Endothelial cell of umbilical vein (primary cell): ENCODE measurements at regions not wholly inside any gene's neighbourhood (a gene's known extent, or its start where the extent isn't known, plus 50 kb on each side); places are given as distances from the start of the nearest gene placed in this dataset.

Experiments used
- BruUV-seq: library from RNA; stranded (reverse); fragments of 400-500 nt; replicated peaks from 2 replicates; lab custom pipeline; 2021; lab: Mats Ljungman, UMichigan
- CTCF ChIA-PET: fragments of 300-600, 350-600 bp; sonication (Branson Sonifier 250); formaldehyde crosslinking; loops from one replicate; lab custom pipeline; 2021; ENCODE audit warnings: antibody characterized with exemption, inconsistent platforms; lab: Charles Lee
- POLR2A ChIA-PET: fragments of 300-600, 350-600 bp; sonication (Branson Sonifier 250); formaldehyde crosslinking; loops from one replicate; lab custom pipeline; 2021; ENCODE audit warnings: antibody characterized with exemption, inconsistent platforms; lab: Charles Lee
- DNase-seq: peaks from one replicate; pipeline ENCODE4 v3.0.0-alpha.2; 2011; ENCODE audit warnings: low read depth, low spot score
- FAIRE-seq: peaks from 2 replicates; lab custom pipeline; 2011; peaks lifted over from hg19 to GRCh38; lab: Jason Lieb, UNC
- H2AFZ ChIP-seq: 2 replicates; pipeline ENCODE4 v1.6.0; 2012; ENCODE audit warnings: low read depth, low read length, control low read depth, inconsistent platforms
- H3K27ac ChIP-seq: 2 replicates; pipeline ENCODE4 v1.5.1; 2011; ENCODE audit warnings: low read depth, mild to moderate bottlenecking, control low read depth, low read length, moderate library complexity; ENCODE audit not compliant: insufficient read depth
- H3K27me3 ChIP-seq, 2 experiments: 2 replicates each; pipeline versions ENCODE4 v1.6.0 to v1.6.1; 2011; ENCODE audit warnings: low read length in 2 of 2, mixed read lengths in 1 of 2; ENCODE audit not compliant: control insufficient read depth in 2 of 2, insufficient read depth in 2 of 2
- H3K36me3 ChIP-seq, 2 experiments: 2 replicates in 1 of 2; 3 replicates in 1 of 2; pipeline ENCODE4 v1.5.1; 2011; ENCODE audit warnings: low read length in 2 of 2, mild to moderate bottlenecking in 1 of 2, moderate library complexity in 1 of 2; ENCODE audit not compliant: control insufficient read depth in 2 of 2, insufficient read depth in 2 of 2; ENCODE audit errors: extremely low read depth in 1 of 2
- H3K4me1 ChIP-seq: 3 replicates; pipeline ENCODE4 v1.5.1; 2011; ENCODE audit warnings: mild to moderate bottlenecking, low read length; ENCODE audit not compliant: control insufficient read depth, insufficient read depth; ENCODE audit errors: extremely low read depth
- H3K4me2 ChIP-seq: 2 replicates; pipeline ENCODE4 v1.6.1; 2011; ENCODE audit warnings: low read length, control low read depth, mixed read lengths; ENCODE audit not compliant: insufficient read depth
- H3K4me3 ChIP-seq, 3 experiments: fragments of 200-600 bp in 1 of 3; sonication (generic), shearing (Covaris generic) in 1 of 3; replicated peaks in 1 of 3; 2 replicates each; pipeline ENCODE4 v1.5.1; 2011 to 2016; ENCODE audit warnings: control low read depth in 3 of 3, low read length in 3 of 3, mild to moderate bottlenecking in 2 of 3, inconsistent platforms in 1 of 3, low read depth in 1 of 3, moderate library complexity in 1 of 3; ENCODE audit not compliant: insufficient read depth in 1 of 3
- H3K79me2 ChIP-seq: 2 replicates; pipeline ENCODE4 v1.6.0; 2012; ENCODE audit warnings: low read length, inconsistent platforms; ENCODE audit not compliant: control insufficient read depth, insufficient read depth
- H3K9ac ChIP-seq: replicated peaks from 2 replicates; pipeline ENCODE3; 2011; ENCODE audit warnings: low read length, control low read depth; ENCODE audit not compliant: insufficient read depth; ENCODE audit errors: extremely low read depth
- H3K9me1 ChIP-seq: replicated peaks from 3 replicates; pipeline ENCODE4 v1.6.0; 2011; ENCODE audit warnings: mild to moderate bottlenecking, low read length; ENCODE audit not compliant: control insufficient read depth, insufficient read depth; ENCODE audit errors: extremely low read depth
- H3K9me3 ChIP-seq: replicated peaks from 2 replicates; pipeline ENCODE4 v1.5.1; 2012; ENCODE audit warnings: low read length, inconsistent platforms; ENCODE audit not compliant: control insufficient read depth, insufficient read depth
- H4K20me1 ChIP-seq: replicated peaks from 2 replicates; pipeline ENCODE3; 2011; ENCODE audit warnings: mild to moderate bottlenecking, low read length; ENCODE audit not compliant: control insufficient read depth, insufficient read depth; ENCODE audit errors: extremely low read depth
- EZH2 ChIP-seq: IDR thresholded peaks from 2 replicates; pipeline ENCODE4 v1.6.1; 2012; ENCODE audit warnings: borderline replicate concordance, low read depth, mild to moderate bottlenecking, moderate library complexity, low read length, inconsistent platforms; ENCODE audit not compliant: severe bottlenecking
- FOS ChIP-seq: IDR thresholded peaks from 2 replicates; pipeline ENCODE4 v1.6.1; 2011; ENCODE audit warnings: mild to moderate bottlenecking, low read length, moderate library complexity, borderline replicate concordance; ENCODE audit not compliant: insufficient read depth
- GATA2 ChIP-seq: IDR thresholded peaks from 2 replicates; pipeline ENCODE4 v1.7.0; 2011; ENCODE audit warnings: low read depth, mild to moderate bottlenecking, moderate library complexity, mixed read lengths, low read length; ENCODE audit not compliant: insufficient read length, insufficient read depth
- JUN ChIP-seq: IDR thresholded peaks from 2 replicates; pipeline ENCODE4 v1.6.1; 2011; ENCODE audit warnings: borderline replicate concordance, low read depth; ENCODE audit not compliant: insufficient read length, insufficient read depth
- MYC ChIP-seq: IDR thresholded peaks from one replicate; pipeline ENCODE4 v1.6.1; 2011; ENCODE audit warnings: mild to moderate bottlenecking, low read depth, low read length
- POLR2A ChIP-seq: IDR thresholded peaks from 2 replicates; pipeline ENCODE4 v1.6.1; 2012; ENCODE audit warnings: low read depth, mild to moderate bottlenecking, control low read depth, low read length
- POLR2AphosphoS5 ChIP-seq: IDR thresholded peaks from 2 replicates; pipeline ENCODE4 v1.6.1; 2012; ENCODE audit warnings: low read depth, mild to moderate bottlenecking, control low read depth, low read length, moderate library complexity; ENCODE audit not compliant: insufficient read depth
- dilution Hi-C: fragments of 300-500 bp; cut with MboI; formaldehyde crosslinking; loops from one replicate; pipeline ENCODE4 v1.15.0; 2019; ENCODE audit warnings: low sequenced_read_pairs; ENCODE audit not compliant: extremely low pct_ligation_motif_present
- intact Hi-C: fragments of 100-400 bp; cut with micrococcal nuclease; formaldehyde crosslinking; loops from one replicate; pipeline ENCODE4 v1.10.0; 2022
- TF ChIP-seq, protein P1 (sequence below), 2 donors: IDR thresholded peaks; 1 replicate in 1 of 2; 2 replicates in 1 of 2; pipeline ENCODE4 v1.5.1; 2011; ENCODE audit warnings: low read length in 2 of 2, mild to moderate bottlenecking in 2 of 2, moderate library complexity in 2 of 2, control low read depth in 1 of 2, inconsistent platforms in 1 of 2, low read depth in 1 of 2; ENCODE audit not compliant: insufficient read depth in 1 of 2; ENCODE audit errors: extremely low read depth in 1 of 2
- TF ChIP-seq, protein P2 (sequence below): IDR thresholded peaks from 2 replicates; pipeline ENCODE4 v1.6.1; 2011; ENCODE audit not compliant: insufficient read depth, insufficient read length

DNA sequence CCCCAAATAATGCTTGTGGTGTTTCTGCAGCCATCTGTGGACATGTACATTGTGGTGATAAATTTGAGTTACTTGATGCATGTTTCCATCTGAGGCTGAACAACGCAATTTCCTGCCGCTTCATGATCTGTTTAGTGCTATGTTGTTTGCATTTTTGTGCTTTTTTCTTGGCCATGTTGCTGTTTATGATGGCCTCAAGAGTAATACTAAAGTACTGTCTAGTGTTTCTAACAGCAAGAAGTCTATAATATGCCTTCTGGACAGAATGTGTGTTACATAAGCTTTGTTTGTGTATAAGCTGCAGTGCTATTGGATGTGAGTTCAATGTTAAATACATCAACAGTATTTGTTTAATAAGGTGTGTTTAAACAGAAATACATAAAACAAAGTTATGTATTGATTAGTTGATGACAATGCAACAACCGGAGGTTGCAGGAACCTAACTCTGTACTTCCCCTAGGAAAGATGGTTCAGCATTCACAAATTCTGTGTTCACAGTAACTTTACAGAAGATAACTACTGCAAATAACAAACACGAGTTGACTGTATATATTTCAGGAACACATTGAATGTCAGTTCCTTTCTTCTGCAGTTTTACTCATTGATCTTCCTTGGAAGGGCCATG is 114.8 kb upstream of the USP24 start:
- no peaks in the 10 kb centered on the region for H3K27me3 ChIP-seq
- ChIA-PET POLR2A (no interaction called here), CTCF (interaction anchor here (1.7 kb wide), 1 partner anchor 8 kb away, joined by 3 read pairs; no protein-coding TSS in a partner anchor)
- TF ChIP-seq MYC (no peak), EZH2 (no peak), JUN (no peak), POLR2AphosphoS5 (no peak), GATA2 (no peak), FOS (no peak), POLR2A (no peak)
- TF ChIP-seq, protein P1, sequence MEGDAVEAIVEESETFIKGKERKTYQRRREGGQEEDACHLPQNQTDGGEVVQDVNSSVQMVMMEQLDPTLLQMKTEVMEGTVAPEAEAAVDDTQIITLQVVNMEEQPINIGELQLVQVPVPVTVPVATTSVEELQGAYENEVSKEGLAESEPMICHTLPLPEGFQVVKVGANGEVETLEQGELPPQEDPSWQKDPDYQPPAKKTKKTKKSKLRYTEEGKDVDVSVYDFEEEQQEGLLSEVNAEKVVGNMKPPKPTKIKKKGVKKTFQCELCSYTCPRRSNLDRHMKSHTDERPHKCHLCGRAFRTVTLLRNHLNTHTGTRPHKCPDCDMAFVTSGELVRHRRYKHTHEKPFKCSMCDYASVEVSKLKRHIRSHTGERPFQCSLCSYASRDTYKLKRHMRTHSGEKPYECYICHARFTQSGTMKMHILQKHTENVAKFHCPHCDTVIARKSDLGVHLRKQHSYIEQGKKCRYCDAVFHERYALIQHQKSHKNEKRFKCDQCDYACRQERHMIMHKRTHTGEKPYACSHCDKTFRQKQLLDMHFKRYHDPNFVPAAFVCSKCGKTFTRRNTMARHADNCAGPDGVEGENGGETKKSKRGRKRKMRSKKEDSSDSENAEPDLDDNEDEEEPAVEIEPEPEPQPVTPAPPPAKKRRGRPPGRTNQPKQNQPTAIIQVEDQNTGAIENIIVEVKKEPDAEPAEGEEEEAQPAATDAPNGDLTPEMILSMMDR (IDR thresholded peaks at IDR 0.05; ENCODE audit: extremely low read depth in 1 of 2, insufficient read depth in 1 of 2, low read depth in 1 of 2, low read length in 2 of 2): no peak
- TF ChIP-seq, protein P2, sequence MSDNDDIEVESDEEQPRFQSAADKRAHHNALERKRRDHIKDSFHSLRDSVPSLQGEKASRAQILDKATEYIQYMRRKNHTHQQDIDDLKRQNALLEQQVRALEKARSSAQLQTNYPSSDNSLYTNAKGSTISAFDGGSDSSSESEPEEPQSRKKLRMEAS: no peak
- no peaks in the 10 kb centered on the region for H3K36me3 ChIP-seq
- H3K79me2 ChIP-seq: no peaks in the 10 kb centered on the region
- H2AFZ ChIP-seq: no peak overlapping the region
- H3K9ac ChIP-seq: no peak overlapping the region
- H3K9me3 ChIP-seq: no peaks in the 10 kb centered on the region
- peaks cover 26% of the 10 kb centered on the region for H3K4me1 ChIP-seq
- dilution Hi-C loops (no loop called here), intact Hi-C loops (no loop called here)
- H3K9me1 ChIP-seq: no peaks in the 10 kb centered on the region
- H4K20me1 ChIP-seq: no peaks in the 10 kb centered on the region
- no peak overlapping the region for H3K4me2 ChIP-seq
- no peak for DNase-seq
- H3K4me3 ChIP-seq: no peak overlapping the region
- no peak for FAIRE-seq
- no peak overlapping the region for H3K27ac ChIP-seq
- no TSS peak for BruUV-seq
